ENCODE measurements at regions not wholly inside any gene's neighbourhood (a gene's known extent, or its start where the extent isn't known, plus 50 kb on each side); places are given as distances from the start of the nearest gene placed in this dataset.

- no peaks in the 10 kb centered on the region for H3K9me3 Mint-ChIP-seq
- H3K4me3 Mint-ChIP-seq: no peak overlapping the region
- H3K4me1 Mint-ChIP-seq: no peaks in the 10 kb centered on the region
- ATAC-seq: no peak
- H3K36me3 Mint-ChIP-seq: no peaks in the 10 kb centered on the region
- H3K27ac Mint-ChIP-seq: no peak overlapping the region
- no peaks in the 10 kb centered on the region for H3K27me3 Mint-ChIP-seq
Observed at GRCh38 chr4:123919576-123920098, 523.0 kb downstream of the SPRY1 start.

DNA sequence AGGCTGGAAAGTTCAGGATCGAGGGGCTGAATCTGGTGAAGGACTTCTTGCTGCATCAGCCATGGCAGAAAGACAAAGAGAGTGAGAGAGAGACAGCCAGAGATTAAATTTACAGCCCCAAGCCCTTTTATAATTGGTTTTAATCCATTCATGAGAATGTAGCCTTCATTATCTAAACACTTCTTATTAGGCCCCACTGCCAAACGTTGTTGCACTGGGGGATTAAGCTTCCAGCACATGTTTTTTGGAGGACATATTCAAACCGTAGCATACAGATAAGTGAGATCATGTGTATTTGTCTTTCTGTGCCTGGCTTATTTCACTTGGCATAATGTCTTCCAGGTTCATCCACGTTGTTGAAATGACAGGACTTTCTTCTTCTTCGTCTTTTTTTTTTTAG, 524.7 kb downstream of the SPRY1 start:
- no peak overlapping the region for H3K4me3 Mint-ChIP-seq
- H3K9me3 Mint-ChIP-seq: no peaks in the 10 kb centered on the region
- H3K36me3 Mint-ChIP-seq: no peaks in the 10 kb centered on the region
- ATAC-seq: no peak
- H3K4me1 Mint-ChIP-seq: no peaks in the 10 kb centered on the region
- H3K27me3 Mint-ChIP-seq: no peaks in the 10 kb centered on the region
- no peak overlapping the region for H3K27ac Mint-ChIP-seq

DNA sequence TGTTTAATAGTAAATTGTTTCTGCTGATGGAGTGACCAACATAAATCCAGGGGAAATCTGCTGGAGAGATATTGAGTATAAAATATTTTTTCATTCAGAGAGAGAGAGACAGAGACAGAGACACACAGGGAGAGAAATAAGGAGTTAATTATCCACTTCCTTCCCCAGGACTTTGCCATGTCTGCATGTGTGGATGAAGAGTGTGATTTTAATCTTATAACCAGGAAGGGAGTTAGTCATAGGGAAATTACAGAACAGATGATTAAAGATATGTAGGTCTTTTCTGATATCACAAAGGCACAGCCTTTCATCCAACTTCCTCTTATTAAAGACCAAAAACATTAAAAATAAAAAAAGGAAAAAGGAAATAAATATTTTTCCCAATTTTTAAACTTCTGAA, 526.3 kb downstream of the SPRY1 start:
- Mint-ChIP-seq H3K36me3 (no peaks in the 10 kb centered on the region), H3K27ac (no peak overlapping the region), H3K4me1 (no peaks in the 10 kb centered on the region), H3K4me3 (no peak overlapping the region), H3K9me3 (no peaks in the 10 kb centered on the region), H3K27me3 (no peaks in the 10 kb centered on the region)
- no peak for ATAC-seq

DNA sequence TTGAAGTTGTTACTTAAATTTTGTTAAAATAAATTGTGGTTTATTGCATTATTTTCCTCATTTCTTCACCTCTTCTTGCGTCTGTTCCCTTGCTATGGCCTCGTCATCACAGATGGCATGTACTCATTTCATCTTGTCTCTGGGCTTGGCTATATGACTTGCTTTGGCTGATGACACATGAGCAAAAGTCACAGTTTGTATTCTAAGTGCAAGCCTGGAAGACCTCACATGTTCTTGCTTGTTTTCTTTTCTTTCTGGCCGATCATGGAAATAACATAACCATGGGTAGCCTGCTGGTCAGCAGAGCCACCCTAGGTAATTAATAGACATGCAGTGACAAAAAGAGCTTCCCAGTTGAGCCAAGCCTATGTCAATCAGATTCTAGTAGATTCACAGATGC, 527.9 kb downstream of the SPRY1 start:
- no peak for ATAC-seq
- no peaks in the 10 kb centered on the region for H3K4me1 Mint-ChIP-seq
- H3K27me3 Mint-ChIP-seq: no peaks in the 10 kb centered on the region
- no peak overlapping the region for H3K4me3 Mint-ChIP-seq
- no peak overlapping the region for H3K27ac Mint-ChIP-seq
- H3K36me3 Mint-ChIP-seq: no peaks in the 10 kb centered on the region
- no peaks in the 10 kb centered on the region for H3K9me3 Mint-ChIP-seq

DNA sequence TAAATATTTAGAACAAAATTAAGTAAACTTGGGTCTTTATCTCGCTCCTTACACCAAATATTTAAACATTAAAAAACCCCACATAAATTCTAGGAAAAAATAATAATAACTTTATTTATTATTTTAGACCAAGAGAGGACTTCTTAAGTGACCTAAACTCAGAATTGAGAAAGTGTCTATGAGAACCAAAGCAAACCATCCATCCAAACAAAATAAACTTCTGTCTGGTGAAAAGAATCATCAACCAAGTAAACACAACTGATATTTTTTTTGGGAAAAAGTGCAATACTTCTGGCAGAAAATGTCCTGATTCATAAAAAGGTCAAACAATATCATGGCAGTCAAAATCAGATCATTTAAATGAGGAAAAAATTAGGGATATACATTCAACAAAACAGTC, 533.0 kb downstream of the SPRY1 start:
- H3K4me1 Mint-ChIP-seq: no peaks in the 10 kb centered on the region
- no peak for ATAC-seq
- peaks cover 4% of the 10 kb centered on the region for H3K9me3 Mint-ChIP-seq
- H3K27ac Mint-ChIP-seq: no peak overlapping the region
- no peaks in the 10 kb centered on the region for H3K27me3 Mint-ChIP-seq
- no peak overlapping the region for H3K4me3 Mint-ChIP-seq
- H3K36me3 Mint-ChIP-seq: no peaks in the 10 kb centered on the region

DNA sequence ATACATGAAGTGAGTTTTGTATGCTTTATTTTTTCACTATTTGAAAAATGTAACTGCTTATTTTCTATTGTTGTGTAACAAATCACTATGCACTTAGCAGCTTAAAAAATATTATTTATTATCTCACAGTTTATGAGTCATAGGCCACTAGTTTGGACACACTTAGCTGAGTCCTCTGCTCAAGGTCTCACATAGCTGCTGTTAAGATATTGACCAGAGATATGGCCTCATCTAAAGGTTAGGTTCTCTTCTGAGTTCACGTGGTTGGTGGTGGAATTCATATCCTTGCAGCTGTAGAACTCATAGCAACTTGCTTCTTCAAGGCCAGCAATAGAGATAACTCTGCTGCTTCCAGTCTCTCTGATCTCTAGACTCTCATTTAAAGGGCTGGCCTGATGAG, 534.4 kb downstream of the SPRY1 start:
- Mint-ChIP-seq H3K27me3 (no peaks in the 10 kb centered on the region), H3K4me1 (no peaks in the 10 kb centered on the region)

GRCh38 chr4:123934096-123934495, 537.5 kb downstream of the SPRY1 start:
- H3K4me3 Mint-ChIP-seq: no peak overlapping the region
- H3K4me1 Mint-ChIP-seq: no peaks in the 10 kb centered on the region
- ATAC-seq: no peak
- no peak overlapping the region for H3K27ac Mint-ChIP-seq
- H3K36me3 Mint-ChIP-seq: no peaks in the 10 kb centered on the region
- no peaks in the 10 kb centered on the region for H3K27me3 Mint-ChIP-seq
- peaks cover 8% of the 10 kb centered on the region for H3K9me3 Mint-ChIP-seq

More for the DNA sequence above, 534.4 kb downstream of the SPRY1 start:
- Mint-ChIP-seq H3K9me3 (peaks cover 8% of the 10 kb centered on the region), H3K27ac (no peak overlapping the region), H3K4me3 (no peak overlapping the region), H3K36me3 (no peaks in the 10 kb centered on the region)
- ATAC-seq: no peak

GRCh38 chr4:123936621-123937043, 540.0 kb downstream of the SPRY1 start:
- H3K27ac Mint-ChIP-seq: no peak overlapping the region
- H3K9me3 Mint-ChIP-seq: peaks cover 8% of the 10 kb centered on the region

DNA sequence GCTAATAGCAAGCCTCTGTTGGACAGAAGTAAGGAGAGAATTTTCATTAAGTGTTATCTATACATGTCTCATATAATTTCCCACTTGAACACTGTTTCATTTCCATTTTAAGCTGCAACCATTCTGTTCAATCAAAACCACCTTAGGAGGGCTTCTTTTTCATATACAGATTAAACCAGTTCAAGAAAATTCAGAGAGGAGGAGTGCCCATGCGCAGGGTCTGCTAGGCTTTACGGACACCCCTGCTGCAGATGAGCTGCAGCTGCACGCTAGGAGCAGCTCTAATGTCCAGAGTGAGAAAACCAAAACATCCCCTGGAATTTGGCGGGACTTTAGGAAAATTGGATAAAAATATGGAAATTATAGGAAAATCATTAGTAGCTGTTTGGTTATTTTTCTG, 541.0 kb downstream of the SPRY1 start:
- Mint-ChIP-seq H3K4me3 (no peak overlapping the region), H3K36me3 (no peaks in the 10 kb centered on the region), H3K27me3 (no peaks in the 10 kb centered on the region), H3K4me1 (no peaks in the 10 kb centered on the region), H3K27ac (no peak overlapping the region), H3K9me3 (peaks cover 8% of the 10 kb centered on the region)
- ATAC-seq: no peak

More at GRCh38 chr4:123936621-123937043, 540.0 kb downstream of the SPRY1 start:
- ATAC-seq: no peak
- no peaks in the 10 kb centered on the region for H3K4me1 Mint-ChIP-seq
- no peaks in the 10 kb centered on the region for H3K27me3 Mint-ChIP-seq
- H3K36me3 Mint-ChIP-seq: no peaks in the 10 kb centered on the region
- no peak overlapping the region for H3K4me3 Mint-ChIP-seq

DNA sequence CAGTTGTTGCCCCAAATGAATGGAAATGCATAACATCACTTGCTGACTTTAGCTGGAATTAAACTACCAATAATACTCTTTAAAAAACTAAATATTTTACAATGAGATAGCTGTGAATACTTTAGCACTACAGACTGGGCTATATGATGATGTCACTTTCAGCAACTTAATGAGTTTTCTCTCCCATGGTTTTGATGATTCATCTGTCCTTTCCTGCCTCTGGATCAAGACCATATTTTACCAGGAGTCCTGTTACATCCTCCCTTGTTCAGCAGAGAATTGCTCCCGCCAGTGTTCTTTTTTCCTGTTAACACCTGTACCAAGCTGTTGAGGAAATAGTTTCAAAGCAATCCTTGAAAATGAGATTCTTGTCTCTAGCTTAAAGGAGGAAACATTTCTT, 543.0 kb downstream of the SPRY1 start:
- H3K4me3 Mint-ChIP-seq: no peak overlapping the region
- H3K4me1 Mint-ChIP-seq: no peaks in the 10 kb centered on the region
- no peak for ATAC-seq
- H3K36me3 Mint-ChIP-seq: no peaks in the 10 kb centered on the region
- peaks cover 3% of the 10 kb centered on the region for H3K9me3 Mint-ChIP-seq
- no peaks in the 10 kb centered on the region for H3K27me3 Mint-ChIP-seq
- no peak overlapping the region for H3K27ac Mint-ChIP-seq

DNA sequence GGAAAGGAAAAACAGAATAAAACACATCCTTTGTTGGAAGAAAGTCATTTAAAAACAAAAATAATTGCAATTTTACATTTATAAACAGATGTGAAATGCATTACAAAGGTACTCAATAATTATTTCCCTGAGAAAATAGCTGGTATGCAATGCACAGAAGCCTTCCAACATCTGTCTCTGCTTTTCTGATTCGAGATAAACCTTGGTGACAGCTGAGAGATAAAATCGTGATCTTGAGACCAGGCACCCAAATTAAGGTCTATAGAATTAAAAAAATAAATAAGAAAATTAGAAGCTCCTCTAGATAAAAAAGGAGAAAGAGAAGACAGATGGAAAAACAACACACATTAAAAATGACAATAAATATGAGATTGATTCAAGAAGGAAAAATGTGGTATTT, 544.0 kb downstream of the SPRY1 start:
- ATAC-seq: no peak
- Mint-ChIP-seq H3K9me3 (no peaks in the 10 kb centered on the region), H3K27me3 (no peaks in the 10 kb centered on the region), H3K4me1 (no peaks in the 10 kb centered on the region), H3K36me3 (no peaks in the 10 kb centered on the region), H3K27ac (no peak overlapping the region), H3K4me3 (no peak overlapping the region)

DNA sequence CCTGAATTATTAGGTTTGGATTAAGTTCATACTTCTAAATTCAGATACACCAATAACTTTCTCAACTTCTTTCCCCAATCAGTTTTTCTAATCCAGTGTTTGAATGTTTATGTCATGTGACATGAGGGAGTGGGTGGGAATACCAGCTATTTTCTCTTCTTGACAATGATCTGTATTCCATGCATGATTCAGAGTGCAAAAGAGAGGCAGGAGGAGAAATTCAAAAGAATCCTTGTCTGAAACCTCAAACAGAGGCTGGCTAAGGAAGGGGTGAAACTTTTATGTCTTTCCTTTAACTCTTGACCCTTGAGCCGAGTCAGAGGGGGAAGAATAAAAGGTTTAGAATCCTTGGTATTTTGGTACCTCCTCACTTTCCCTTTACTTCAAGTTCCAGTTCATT, 544.7 kb downstream of the SPRY1 start:
- Mint-ChIP-seq H3K36me3 (no peaks in the 10 kb centered on the region), H3K27ac (no peak overlapping the region), H3K4me3 (no peak overlapping the region), H3K9me3 (no peaks in the 10 kb centered on the region), H3K4me1 (no peaks in the 10 kb centered on the region), H3K27me3 (no peaks in the 10 kb centered on the region)
- no peak for ATAC-seq

- Mint-ChIP-seq H3K4me1 (no peaks in the 10 kb centered on the region), H3K4me3 (no peak overlapping the region), H3K9me3 (no peaks in the 10 kb centered on the region), H3K36me3 (no peaks in the 10 kb centered on the region), H3K27me3 (no peaks in the 10 kb centered on the region), H3K27ac (no peak overlapping the region)
- no peak for ATAC-seq
Observed at GRCh38 chr4:123943976-123944375, 547.4 kb downstream of the SPRY1 start.

DNA sequence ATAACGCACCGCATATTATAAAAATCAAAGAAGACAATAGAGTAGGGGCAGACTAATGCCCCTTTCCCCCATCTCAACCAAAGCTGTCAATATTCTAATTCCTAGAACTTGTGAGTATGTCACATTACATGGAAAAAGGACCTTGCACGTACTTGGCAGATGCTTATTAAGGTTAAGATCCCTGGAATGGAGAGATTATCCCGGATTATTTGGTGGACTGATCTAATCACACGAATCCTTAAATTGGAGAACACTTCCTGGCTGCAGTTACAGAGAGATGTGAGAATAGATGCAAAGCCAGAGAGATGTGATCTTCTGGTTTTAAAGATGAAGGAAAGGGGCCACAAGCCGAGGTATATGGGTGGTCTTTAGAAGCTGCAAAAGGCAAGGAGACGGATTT, 548.7 kb downstream of the SPRY1 start:
- no peaks in the 10 kb centered on the region for H3K36me3 Mint-ChIP-seq
- H3K9me3 Mint-ChIP-seq: no peaks in the 10 kb centered on the region
- ATAC-seq: no peak
- H3K4me3 Mint-ChIP-seq: no peak overlapping the region
- H3K4me1 Mint-ChIP-seq: no peaks in the 10 kb centered on the region
- no peaks in the 10 kb centered on the region for H3K27me3 Mint-ChIP-seq
- no peak overlapping the region for H3K27ac Mint-ChIP-seq

DNA sequence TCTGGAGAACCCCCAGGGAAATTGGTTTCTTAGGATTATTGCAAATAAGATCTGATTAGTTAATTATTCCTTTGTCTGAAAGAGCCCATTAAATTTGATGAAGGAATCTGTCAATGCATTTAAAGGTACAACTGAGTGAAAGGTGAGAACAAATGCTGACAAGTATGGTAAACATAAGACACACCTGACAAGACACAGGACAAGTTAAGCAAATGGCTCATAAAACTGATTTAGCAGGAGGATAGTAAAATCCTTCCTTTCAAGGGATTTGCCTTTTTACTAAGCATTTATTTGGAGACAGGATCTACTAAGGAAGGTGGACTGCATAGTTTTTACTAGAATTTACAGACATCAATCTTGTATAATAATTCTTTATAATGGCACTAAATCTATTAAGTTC, 553.9 kb downstream of the SPRY1 start:
- no peaks in the 10 kb centered on the region for H3K27me3 Mint-ChIP-seq
- no peak for ATAC-seq
- no peak overlapping the region for H3K27ac Mint-ChIP-seq
- no peaks in the 10 kb centered on the region for H3K9me3 Mint-ChIP-seq
- no peaks in the 10 kb centered on the region for H3K36me3 Mint-ChIP-seq
- no peak overlapping the region for H3K4me3 Mint-ChIP-seq
- H3K4me1 Mint-ChIP-seq: no peaks in the 10 kb centered on the region

- Mint-ChIP-seq H3K27ac (no peak overlapping the region), H3K36me3 (no peaks in the 10 kb centered on the region), H3K4me3 (no peak overlapping the region), H3K4me1 (no peaks in the 10 kb centered on the region), H3K27me3 (no peaks in the 10 kb centered on the region), H3K9me3 (no peaks in the 10 kb centered on the region)
- ATAC-seq: no peak
Observed at GRCh38 chr4:123952530-123953274, 556.1 kb downstream of the SPRY1 start.

All from stimulated activated memory B cell treated with anti-CD40 and anti-IgM and Interleukin-4, amounts not matched to agents 10 μg/mL and 1 μg/mL and 100 μg/mL, for 72 hours (primary cell).